Fibroblast of pulmonary artery (primary cell): ENCODE measurements at regions not wholly inside any gene's neighbourhood (a gene's known extent, or its start where the extent isn't known, plus 50 kb on each side); places are given as distances from the start of the nearest gene placed in this dataset.

ENCODE experiments used
- DNase-seq: peaks from one replicate; pipeline ENCODE4 v3.0.0-alpha.2; 2010; ENCODE audit warnings: low read depth
- H3K4me3 ChIP-seq: replicated peaks from 2 replicates; pipeline ENCODE4 v1.5.1; 2011; ENCODE audit warnings: low read depth, mild to moderate bottlenecking, control low read depth, low read length, moderate library complexity
- TF ChIP-seq, protein P1 (sequence below): IDR thresholded peaks from 2 replicates; pipeline ENCODE4 v1.5.1; 2011; ENCODE audit warnings: mild to moderate bottlenecking, control low read depth, low read length, inconsistent platforms; ENCODE audit errors: missing control alignments

DNA sequence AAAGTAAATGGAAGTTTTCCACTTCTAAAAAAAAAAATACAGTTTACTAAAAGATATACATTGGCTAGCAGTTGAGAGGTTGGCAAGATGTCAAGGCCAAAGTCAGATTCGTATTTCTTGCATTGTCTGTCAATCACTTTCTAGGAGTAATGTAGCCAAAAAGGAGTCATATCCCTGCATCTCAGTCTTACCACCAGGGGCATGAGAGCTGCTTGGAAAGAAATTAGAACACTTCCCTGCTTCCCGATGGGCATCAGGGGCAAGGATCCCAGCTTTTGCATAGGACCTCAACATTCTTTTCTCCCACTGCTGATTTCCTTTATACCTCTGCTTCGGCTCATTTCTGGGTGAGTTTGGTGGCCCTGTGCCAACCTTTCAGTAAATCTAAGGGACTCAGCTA lies 581.0 kb upstream of the MAP3K7 start:
- no peak for DNase-seq
- no peak overlapping the region for H3K4me3 ChIP-seq

DNA sequence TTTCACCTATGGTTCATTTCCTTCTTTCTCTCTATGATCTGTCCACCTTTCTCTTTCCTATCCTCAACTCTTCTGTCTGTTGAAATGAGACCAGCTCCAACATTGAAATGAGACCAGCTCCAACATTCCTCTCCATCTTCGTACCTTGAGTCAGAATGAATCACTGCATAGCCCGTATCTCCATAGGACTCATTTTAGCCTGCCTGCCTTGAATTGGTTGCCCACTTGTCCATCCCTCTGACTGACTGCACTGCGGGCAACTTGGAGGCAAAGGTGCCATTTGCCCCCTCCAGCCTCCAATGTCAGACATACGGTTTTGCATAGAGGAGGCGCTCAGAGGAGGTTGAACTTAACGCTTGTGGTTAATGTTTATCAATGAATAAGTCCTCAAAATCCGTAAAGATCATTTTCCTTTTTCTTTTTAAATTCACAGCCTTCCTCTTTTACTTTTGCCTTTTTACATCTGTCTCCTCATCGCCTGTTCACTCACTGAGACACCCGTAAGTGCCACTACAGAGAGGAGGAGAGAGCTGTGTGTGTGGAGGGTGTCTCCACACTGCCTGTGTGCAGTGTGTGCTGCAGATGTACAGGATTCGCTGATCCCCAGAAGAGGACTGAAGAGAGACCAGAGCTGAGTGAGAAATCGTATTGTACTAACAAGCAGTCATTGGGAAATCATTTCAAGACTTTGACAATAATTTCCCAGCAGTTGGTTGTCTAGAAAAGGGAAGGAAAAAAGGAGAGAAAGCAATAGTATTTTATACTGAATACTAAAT lies 579.6 kb upstream of the MAP3K7 start:
- H3K4me3 ChIP-seq, result no peak overlapping the region
- no peak for DNase-seq
- TF ChIP-seq, protein P1, sequence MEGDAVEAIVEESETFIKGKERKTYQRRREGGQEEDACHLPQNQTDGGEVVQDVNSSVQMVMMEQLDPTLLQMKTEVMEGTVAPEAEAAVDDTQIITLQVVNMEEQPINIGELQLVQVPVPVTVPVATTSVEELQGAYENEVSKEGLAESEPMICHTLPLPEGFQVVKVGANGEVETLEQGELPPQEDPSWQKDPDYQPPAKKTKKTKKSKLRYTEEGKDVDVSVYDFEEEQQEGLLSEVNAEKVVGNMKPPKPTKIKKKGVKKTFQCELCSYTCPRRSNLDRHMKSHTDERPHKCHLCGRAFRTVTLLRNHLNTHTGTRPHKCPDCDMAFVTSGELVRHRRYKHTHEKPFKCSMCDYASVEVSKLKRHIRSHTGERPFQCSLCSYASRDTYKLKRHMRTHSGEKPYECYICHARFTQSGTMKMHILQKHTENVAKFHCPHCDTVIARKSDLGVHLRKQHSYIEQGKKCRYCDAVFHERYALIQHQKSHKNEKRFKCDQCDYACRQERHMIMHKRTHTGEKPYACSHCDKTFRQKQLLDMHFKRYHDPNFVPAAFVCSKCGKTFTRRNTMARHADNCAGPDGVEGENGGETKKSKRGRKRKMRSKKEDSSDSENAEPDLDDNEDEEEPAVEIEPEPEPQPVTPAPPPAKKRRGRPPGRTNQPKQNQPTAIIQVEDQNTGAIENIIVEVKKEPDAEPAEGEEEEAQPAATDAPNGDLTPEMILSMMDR, result no peak

More for the DNA sequence above, 581.0 kb upstream of the MAP3K7 start:
- TF ChIP-seq, protein P1, result peak; percentile 9

DNA sequence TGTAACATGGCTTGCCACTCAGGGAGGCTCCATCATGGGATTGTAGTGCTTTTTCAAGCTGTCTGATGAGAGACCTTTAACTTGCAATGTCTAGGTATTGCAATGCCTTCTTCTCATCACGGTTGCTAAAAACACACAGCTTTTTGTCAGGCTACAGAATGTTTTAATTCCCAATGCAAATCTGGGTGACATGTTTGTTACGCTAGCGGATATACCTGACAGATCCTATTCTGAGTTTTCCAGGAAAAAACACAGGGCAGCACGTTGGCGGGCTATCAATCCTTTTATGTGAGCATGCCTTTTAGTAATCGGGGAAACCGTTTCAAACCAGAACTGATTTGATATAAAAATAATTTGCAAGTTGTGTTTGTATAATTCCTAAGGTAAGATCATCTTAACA lies 577.2 kb upstream of the MAP3K7 start:
- TF ChIP-seq, protein P1, result no peak
- DNase-seq, result no peak
- no peak overlapping the region for H3K4me3 ChIP-seq

DNA sequence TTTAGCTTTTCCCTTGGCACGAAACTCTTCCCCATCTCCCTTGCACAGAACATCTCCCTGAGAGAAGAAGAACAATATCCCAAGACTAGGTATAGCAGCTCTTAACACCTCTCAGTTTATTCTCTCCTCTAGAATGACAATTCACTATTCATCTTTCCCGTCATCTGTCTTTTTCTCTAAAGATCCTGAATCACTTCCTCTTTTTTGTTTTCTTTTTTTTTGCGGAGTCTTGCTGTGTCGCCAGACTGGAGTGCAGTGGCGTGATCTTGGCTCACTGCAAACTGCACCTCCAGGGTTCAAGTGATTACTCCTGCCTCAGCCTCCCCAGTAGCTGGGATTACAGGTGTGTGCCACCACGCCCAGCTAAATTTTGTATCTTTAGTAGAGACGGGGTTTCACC lies 574.4 kb upstream of the MAP3K7 start:
- no peak overlapping the region for H3K4me3 ChIP-seq
- no peak for DNase-seq
- TF ChIP-seq, protein P1, result no peak

- no peak overlapping the region for H3K4me3 ChIP-seq
These were observed 568.4 kb upstream of the MAP3K7 start for GRCh38 chr6:91155129-91155785.

DNA sequence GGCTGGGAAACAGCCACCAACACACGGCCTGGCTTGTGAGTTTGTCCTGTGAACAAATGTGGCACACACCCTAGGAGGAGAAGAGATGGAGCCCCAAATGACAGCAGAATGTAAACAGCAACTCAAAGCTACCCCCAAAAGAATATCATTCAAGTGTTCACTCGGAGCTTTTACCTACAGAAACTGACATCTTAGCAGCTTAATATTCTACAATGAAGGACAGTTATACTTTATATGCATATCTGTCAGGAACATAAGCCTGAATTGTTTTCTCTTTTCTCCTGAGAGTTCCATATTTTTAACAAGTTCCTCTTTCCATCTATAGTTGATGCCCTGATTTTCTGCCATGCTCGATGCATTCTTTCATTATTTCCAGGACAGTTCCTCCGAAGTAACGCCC lies 566.0 kb upstream of the MAP3K7 start:
- no peak overlapping the region for H3K4me3 ChIP-seq
- TF ChIP-seq, protein P1, result no peak
- DNase-seq, result no peak

More at GRCh38 chr6:91155129-91155785, 568.4 kb upstream of the MAP3K7 start:
- TF ChIP-seq, protein P1, result no peak
- no peak for DNase-seq
